AG04450 (cell line): ENCODE measurements at regions not wholly inside any gene's neighbourhood (a gene's known extent, or its start where the extent isn't known, plus 50 kb on each side); places are given as distances from the start of the nearest gene placed in this dataset.

ENCODE experiments used
- CTCF ChIA-PET: fragments of 300-600, 350-600 bp; formaldehyde crosslinking; extraction: SDS; loops from one replicate; lab custom pipeline; 2022; ENCODE audit warnings: antibody characterized with exemption, inconsistent platforms; lab: Charles Lee
- POLR2A ChIA-PET: fragments of 350-600 bp; formaldehyde crosslinking; extraction: SDS; loops from one replicate; lab custom pipeline; 2021; ENCODE audit warnings: antibody characterized with exemption, inconsistent platforms; lab: Yijun Ruan, JAX
- DNase-seq: peaks from one replicate; pipeline ENCODE4 v3.0.0-alpha.2; 2011; ENCODE audit warnings: low read depth, low spot score
- H3K27ac ChIP-seq: one replicate; pipeline ENCODE4 v1.5.1; 2012; ENCODE audit warnings: low read depth, low read length, control low read depth
- H3K27me3 ChIP-seq: one replicate; pipeline ENCODE4 v1.6.0; 2012; ENCODE audit warnings: low read length; ENCODE audit not compliant: control insufficient read depth, insufficient read depth
- H3K4me3 ChIP-seq: 2 replicates; pipeline ENCODE4 v1.5.1; 2011; ENCODE audit warnings: mild to moderate bottlenecking, low read depth, low read length, control low read depth
- H3K9me3 ChIP-seq: 2 replicates; pipeline ENCODE4 v1.5.1; 2012; ENCODE audit warnings: low read length; ENCODE audit not compliant: control insufficient read depth, insufficient read depth
- TF ChIP-seq, protein P1 (sequence below): IDR thresholded peaks from 2 replicates; pipeline ENCODE4 v1.5.1; 2011; ENCODE audit warnings: low read depth, low read length, control low read depth, inconsistent platforms

DNA sequence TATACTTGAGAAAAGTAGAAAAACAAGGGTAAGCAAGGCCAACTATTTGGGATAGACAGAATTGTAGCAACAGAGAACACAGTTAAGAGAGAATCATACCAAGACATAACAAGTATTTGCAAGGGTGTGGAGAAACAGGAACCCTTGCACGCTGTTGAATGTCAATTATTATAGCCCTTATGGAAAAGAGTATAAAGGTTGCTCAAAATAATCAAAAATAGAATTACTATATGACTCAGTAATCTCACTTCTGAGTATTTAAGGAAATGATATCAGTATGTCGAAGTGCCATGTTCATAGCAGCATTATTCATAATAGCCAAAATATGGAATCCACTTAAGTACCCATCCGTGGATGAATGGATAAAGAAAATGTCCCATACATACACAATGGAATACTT lies 193.3 kb downstream of the PHLDA1 start:
- no peak for DNase-seq
- Histone ChIP-seq H3K27me3 (no peaks in the 10 kb centered on the region), H3K9me3 (no peaks in the 10 kb centered on the region), H3K4me3 (no peak overlapping the region), H3K27ac (no peak overlapping the region)
- POLR2A ChIA-PET, result interaction anchor here (0.7 kb wide), 1 partner anchor 132 kb away, joined by 3 read pairs; no protein-coding TSS in a partner anchor
- TF ChIP-seq, protein P1, sequence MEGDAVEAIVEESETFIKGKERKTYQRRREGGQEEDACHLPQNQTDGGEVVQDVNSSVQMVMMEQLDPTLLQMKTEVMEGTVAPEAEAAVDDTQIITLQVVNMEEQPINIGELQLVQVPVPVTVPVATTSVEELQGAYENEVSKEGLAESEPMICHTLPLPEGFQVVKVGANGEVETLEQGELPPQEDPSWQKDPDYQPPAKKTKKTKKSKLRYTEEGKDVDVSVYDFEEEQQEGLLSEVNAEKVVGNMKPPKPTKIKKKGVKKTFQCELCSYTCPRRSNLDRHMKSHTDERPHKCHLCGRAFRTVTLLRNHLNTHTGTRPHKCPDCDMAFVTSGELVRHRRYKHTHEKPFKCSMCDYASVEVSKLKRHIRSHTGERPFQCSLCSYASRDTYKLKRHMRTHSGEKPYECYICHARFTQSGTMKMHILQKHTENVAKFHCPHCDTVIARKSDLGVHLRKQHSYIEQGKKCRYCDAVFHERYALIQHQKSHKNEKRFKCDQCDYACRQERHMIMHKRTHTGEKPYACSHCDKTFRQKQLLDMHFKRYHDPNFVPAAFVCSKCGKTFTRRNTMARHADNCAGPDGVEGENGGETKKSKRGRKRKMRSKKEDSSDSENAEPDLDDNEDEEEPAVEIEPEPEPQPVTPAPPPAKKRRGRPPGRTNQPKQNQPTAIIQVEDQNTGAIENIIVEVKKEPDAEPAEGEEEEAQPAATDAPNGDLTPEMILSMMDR, result no peak
- CTCF ChIA-PET, result interaction anchor here (0.6 to 0.8 kb wide), 2 partner anchors 96 to 353 kb away, joined by 3 read pairs; no protein-coding TSS in a partner anchor

DNA sequence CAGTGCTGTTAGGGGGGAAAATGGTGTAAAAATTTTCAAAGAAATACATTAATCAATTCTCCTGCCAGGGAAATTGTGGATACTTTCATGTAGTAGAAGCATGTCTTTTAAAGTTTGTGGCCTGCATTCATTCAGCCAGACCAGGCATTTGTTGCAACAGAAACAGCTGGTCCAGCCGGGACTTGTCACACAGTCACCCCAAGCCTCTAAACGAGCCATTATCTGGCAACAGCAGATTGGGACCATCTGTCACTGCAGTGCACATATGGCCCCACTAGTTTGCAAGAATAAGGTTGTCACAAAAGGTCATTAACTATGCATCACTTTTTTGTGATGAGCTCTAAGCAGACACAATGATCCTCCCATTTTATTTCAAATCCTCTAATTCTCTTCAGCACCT lies 193.9 kb downstream of the PHLDA1 start:
- Histone ChIP-seq H3K27ac (no peak overlapping the region), H3K4me3 (no peak overlapping the region), H3K27me3 (no peaks in the 10 kb centered on the region), H3K9me3 (no peaks in the 10 kb centered on the region)
- ChIA-PET POLR2A (interaction anchor here (0.7 kb wide), 1 partner anchor 132 kb away, joined by 3 read pairs; no protein-coding TSS in a partner anchor), CTCF (interaction anchor here (0.8 kb wide), 1 partner anchor 353 kb away, joined by 3 read pairs; no protein-coding TSS in a partner anchor)
- TF ChIP-seq, protein P1, result no peak
- DNase-seq, result no peak

- CTCF ChIA-PET, result no interaction called here
- H3K27ac ChIP-seq, result no peak overlapping the region
- H3K27me3 ChIP-seq, result no peaks in the 10 kb centered on the region
- H3K4me3 ChIP-seq, result no peak overlapping the region
- no peaks in the 10 kb centered on the region for H3K9me3 ChIP-seq
- TF ChIP-seq, protein P1, result no peak
- POLR2A ChIA-PET, result no interaction called here
- no peak for DNase-seq
Observed at GRCh38 chr12:75836533-75836932, 195.0 kb downstream of the PHLDA1 start.

DNA sequence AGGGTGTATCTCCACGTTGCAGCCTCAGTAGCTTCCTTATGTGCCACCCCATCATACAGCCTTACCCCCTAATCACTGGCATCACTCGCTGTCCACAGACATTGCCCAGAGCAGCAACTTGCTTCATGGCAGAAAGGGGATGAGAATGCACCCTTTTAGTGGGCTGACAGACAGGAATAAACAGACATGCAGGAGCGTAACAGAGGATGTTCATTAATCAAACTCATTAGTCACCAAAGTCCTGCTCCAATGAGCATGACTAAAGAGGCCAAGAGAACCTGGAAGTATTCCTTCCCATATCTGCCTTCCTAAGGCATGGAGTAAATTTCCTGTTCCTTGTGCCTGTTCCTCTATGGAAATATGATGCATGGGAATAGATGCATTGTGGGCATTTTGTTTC lies 197.0 kb downstream of the PHLDA1 start:
- no peaks in the 10 kb centered on the region for H3K9me3 ChIP-seq
- DNase-seq, result no peak
- TF ChIP-seq, protein P1, result no peak
- POLR2A ChIA-PET, result no interaction called here
- no peak overlapping the region for H3K27ac ChIP-seq
- no peaks in the 10 kb centered on the region for H3K27me3 ChIP-seq
- CTCF ChIA-PET, result no interaction called here
- no peak overlapping the region for H3K4me3 ChIP-seq

DNA sequence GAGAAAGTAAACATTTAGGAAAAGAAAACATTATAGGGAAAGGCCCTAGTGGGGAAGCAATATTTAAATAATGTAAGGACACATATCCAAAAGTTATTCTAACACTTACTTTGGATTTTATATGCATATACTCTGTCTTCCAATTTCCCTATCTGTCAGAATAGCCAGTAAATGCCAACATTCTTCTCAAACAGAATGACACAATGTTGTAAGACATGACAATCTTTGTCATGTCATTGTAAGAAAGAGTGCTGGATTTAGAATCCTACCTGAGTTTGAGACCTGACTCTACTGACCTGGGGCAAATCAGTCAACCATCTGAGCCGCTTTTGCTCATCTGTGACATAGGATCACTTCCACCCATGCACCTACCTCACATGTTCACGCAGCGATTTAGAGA lies 198.3 kb downstream of the PHLDA1 start:
- no peak overlapping the region for H3K27ac ChIP-seq
- CTCF ChIA-PET, result no interaction called here
- no peak overlapping the region for H3K4me3 ChIP-seq
- H3K9me3 ChIP-seq, result no peaks in the 10 kb centered on the region
- TF ChIP-seq, protein P1, result no peak
- POLR2A ChIA-PET, result no interaction called here
- H3K27me3 ChIP-seq, result no peaks in the 10 kb centered on the region
- no peak for DNase-seq
